ENCODE measurements at regions not wholly inside any gene's neighbourhood (a gene's known extent, or its start where the extent isn't known, plus 50 kb on each side); places are given as distances from the start of the nearest gene placed in this dataset.
A peak's percentile ranks its signal among the peaks of the same experiment; 100 is the strongest.

DNA sequence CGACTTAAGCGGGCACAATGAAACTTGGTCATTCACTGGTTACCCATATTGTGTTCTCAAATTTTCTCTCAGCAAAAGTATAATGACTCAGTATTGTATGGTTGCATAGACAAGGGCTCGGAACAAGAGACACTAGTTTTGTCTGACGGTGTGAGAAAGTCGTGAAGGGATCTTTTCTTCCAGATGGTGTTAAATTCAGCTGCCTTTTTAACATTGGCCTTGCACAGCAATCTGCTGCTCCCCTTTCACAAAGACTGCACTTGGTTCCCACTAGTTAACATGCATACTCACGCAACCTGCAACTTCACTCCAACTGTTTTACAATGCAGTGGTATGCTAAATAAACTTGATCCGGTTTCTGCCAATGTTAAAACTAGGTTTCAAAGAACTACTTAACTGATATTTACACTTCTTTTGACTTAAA, 219.2 kb downstream of the MEF2C start:
- Histone ChIP-seq H2AFZ (ENCODE audit: low read length) (no peak overlapping the region), H3K27ac (ENCODE audit: insufficient read depth, low read length) (no peak overlapping the region), H3K4me2 (ENCODE audit: extremely low read depth, insufficient read depth, low read length) (no peak overlapping the region), H3K79me2 (ENCODE audit: control insufficient read depth, insufficient read depth, low read length) (no peaks in the 10 kb centered on the region), H3K27me3 (ENCODE audit: control insufficient read depth, insufficient read depth, low read length) (peaks cover 64% of the 10 kb centered on the region), H4K20me1 (ENCODE audit: control insufficient read depth, extremely low read depth, insufficient read depth, low read length) (no peaks in the 10 kb centered on the region), H3K9ac (ENCODE audit: insufficient read depth, low read length) (no peak overlapping the region), H3K9me3 (ENCODE audit: control insufficient read depth, insufficient read depth, low read depth, low read length) (no peaks in the 10 kb centered on the region), H3K4me1 (ENCODE audit: control insufficient read depth, extremely low read depth, insufficient read depth, low read length) (no peaks in the 10 kb centered on the region), H3K4me3 (replicated peaks in 1 of 4; ENCODE audit: control extremely low read depth in 1 of 4, insufficient read depth in 1 of 4, low read depth in 3 of 4, low read length in 4 of 4) (no peak overlapping the region), H3K36me3 (ENCODE audit: control insufficient read depth, insufficient read depth, low read length) (no peaks in the 10 kb centered on the region)
- peak in 1 of 2 donors; percentile 69 for DNase-seq (ENCODE audit: low read depth in 2 of 2)
- no peak for TF ChIP-seq EZH2 (IDR thresholded peaks at IDR 0.05; ENCODE audit: low read length, missing control alignments)
- TF ChIP-seq, protein P1, sequence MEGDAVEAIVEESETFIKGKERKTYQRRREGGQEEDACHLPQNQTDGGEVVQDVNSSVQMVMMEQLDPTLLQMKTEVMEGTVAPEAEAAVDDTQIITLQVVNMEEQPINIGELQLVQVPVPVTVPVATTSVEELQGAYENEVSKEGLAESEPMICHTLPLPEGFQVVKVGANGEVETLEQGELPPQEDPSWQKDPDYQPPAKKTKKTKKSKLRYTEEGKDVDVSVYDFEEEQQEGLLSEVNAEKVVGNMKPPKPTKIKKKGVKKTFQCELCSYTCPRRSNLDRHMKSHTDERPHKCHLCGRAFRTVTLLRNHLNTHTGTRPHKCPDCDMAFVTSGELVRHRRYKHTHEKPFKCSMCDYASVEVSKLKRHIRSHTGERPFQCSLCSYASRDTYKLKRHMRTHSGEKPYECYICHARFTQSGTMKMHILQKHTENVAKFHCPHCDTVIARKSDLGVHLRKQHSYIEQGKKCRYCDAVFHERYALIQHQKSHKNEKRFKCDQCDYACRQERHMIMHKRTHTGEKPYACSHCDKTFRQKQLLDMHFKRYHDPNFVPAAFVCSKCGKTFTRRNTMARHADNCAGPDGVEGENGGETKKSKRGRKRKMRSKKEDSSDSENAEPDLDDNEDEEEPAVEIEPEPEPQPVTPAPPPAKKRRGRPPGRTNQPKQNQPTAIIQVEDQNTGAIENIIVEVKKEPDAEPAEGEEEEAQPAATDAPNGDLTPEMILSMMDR (conservative IDR thresholded peaks at IDR 0.05 in 1 of 2, IDR thresholded peaks at IDR 0.05 in 1 of 2; ENCODE audit: low read depth in 1 of 2, low read length in 2 of 2) = no peak

DNA sequence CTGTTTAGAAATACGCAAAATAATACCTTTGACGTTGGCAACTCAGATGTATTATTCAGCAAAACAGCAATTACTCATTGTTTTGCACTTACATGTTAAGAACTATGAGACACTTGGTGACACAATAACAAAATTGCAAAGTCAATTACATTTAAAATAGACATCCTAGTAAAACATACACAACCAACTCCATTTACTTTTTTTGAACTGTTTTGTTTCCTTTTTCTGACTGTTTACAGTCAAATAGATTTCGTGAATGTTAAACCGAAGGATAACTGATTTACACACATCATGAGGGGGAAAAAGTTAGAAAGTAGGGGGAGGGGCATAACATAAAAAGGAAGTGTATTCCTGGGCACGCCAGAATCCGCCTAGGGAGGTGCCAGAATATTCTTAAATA, 220.1 kb downstream of the MEF2C start:
- Histone ChIP-seq H3K4me2 (ENCODE audit: extremely low read depth, insufficient read depth, low read length) (no peak overlapping the region), H3K4me1 (ENCODE audit: control insufficient read depth, extremely low read depth, insufficient read depth, low read length) (no peaks in the 10 kb centered on the region), H2AFZ (ENCODE audit: low read length) (no peak overlapping the region), H3K27me3 (ENCODE audit: control insufficient read depth, insufficient read depth, low read length) (peaks cover 56% of the 10 kb centered on the region), H3K9me3 (ENCODE audit: control insufficient read depth, insufficient read depth, low read depth, low read length) (no peaks in the 10 kb centered on the region), H4K20me1 (ENCODE audit: control insufficient read depth, extremely low read depth, insufficient read depth, low read length) (no peaks in the 10 kb centered on the region), H3K27ac (ENCODE audit: insufficient read depth, low read length) (no peak overlapping the region), H3K4me3 (replicated peaks in 1 of 4; ENCODE audit: control extremely low read depth in 1 of 4, insufficient read depth in 1 of 4, low read depth in 3 of 4, low read length in 4 of 4) (no peak overlapping the region), H3K9ac (ENCODE audit: insufficient read depth, low read length) (no peak overlapping the region), H3K79me2 (ENCODE audit: control insufficient read depth, insufficient read depth, low read length) (no peaks in the 10 kb centered on the region), H3K36me3 (ENCODE audit: control insufficient read depth, insufficient read depth, low read length) (no peaks in the 10 kb centered on the region)
- peak in 1 of 2 donors; percentile 58 for DNase-seq (ENCODE audit: low read depth in 2 of 2)
- no peak for TF ChIP-seq EZH2 (IDR thresholded peaks at IDR 0.05; ENCODE audit: low read length, missing control alignments)
- TF ChIP-seq, protein P1 (conservative IDR thresholded peaks at IDR 0.05 in 1 of 2, IDR thresholded peaks at IDR 0.05 in 1 of 2; ENCODE audit: low read depth in 1 of 2, low read length in 2 of 2) = no peak

DNA sequence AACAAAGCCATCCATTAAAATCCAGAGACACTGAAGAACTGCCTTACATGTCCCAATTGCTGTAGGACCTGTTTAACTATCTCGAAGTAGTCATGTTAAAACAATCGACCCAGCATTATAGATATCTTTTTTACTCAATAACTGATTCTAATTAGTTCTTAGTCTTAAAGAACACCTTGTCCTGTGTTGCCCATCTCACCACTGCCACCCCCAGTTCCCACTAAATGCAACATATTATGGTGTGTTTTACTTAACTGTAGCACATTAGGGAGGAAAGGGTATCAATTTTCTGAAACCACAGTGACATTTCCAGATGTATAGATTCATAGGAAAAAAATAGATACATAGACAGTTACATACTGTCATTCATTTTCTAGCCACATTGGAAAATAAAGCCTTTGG, 221.2 kb downstream of the MEF2C start:
- Histone ChIP-seq H3K4me1 (ENCODE audit: control insufficient read depth, extremely low read depth, insufficient read depth, low read length) (no peaks in the 10 kb centered on the region), H3K36me3 (ENCODE audit: control insufficient read depth, insufficient read depth, low read length) (no peaks in the 10 kb centered on the region), H3K9me3 (ENCODE audit: control insufficient read depth, insufficient read depth, low read depth, low read length) (no peaks in the 10 kb centered on the region), H3K27me3 (ENCODE audit: control insufficient read depth, insufficient read depth, low read length) (peaks cover 46% of the 10 kb centered on the region), H3K27ac (ENCODE audit: insufficient read depth, low read length) (no peak overlapping the region), H3K9ac (ENCODE audit: insufficient read depth, low read length) (no peak overlapping the region), H3K79me2 (ENCODE audit: control insufficient read depth, insufficient read depth, low read length) (no peaks in the 10 kb centered on the region), H4K20me1 (ENCODE audit: control insufficient read depth, extremely low read depth, insufficient read depth, low read length) (no peaks in the 10 kb centered on the region), H3K4me3 (replicated peaks in 1 of 4; ENCODE audit: control extremely low read depth in 1 of 4, insufficient read depth in 1 of 4, low read depth in 3 of 4, low read length in 4 of 4) (no peak overlapping the region), H2AFZ (ENCODE audit: low read length) (no peak overlapping the region), H3K4me2 (ENCODE audit: extremely low read depth, insufficient read depth, low read length) (no peak overlapping the region)
- no peak for TF ChIP-seq EZH2 (IDR thresholded peaks at IDR 0.05; ENCODE audit: low read length, missing control alignments)
- TF ChIP-seq, protein P1 (conservative IDR thresholded peaks at IDR 0.05 in 1 of 2, IDR thresholded peaks at IDR 0.05 in 1 of 2; ENCODE audit: low read depth in 1 of 2, low read length in 2 of 2) = no peak
- no peak for DNase-seq (ENCODE audit: low read depth in 2 of 2)

Data from fibroblast of lung (primary cell).